ENCODE measurements at regions not wholly inside any gene's neighbourhood (a gene's known extent, or its start where the extent isn't known, plus 50 kb on each side); places are given as distances from the start of the nearest gene placed in this dataset.

DNA sequence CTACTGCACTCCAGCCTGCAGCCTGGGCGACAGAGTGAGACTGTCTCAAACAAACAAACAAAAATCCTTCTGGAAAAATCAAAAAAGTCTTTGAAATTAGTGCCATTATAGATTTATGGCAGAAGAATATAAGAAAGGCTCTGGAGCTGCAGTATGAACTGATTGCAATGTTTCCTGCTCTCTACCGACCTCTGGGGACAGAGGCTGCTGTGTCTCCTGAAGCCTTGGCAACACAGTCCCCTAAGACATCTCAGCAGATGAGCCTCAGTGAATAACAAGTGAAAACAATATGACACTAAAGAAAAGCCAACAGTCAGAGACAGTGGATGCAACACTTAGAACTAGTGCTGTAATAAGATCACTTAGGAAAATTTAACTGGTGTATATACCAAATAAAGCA, 494.9 kb upstream of the LRATD1 start:
- TF ChIP-seq GATA3 (IDR thresholded peaks at IDR 0.05; ENCODE audit: low read depth, low read length) (no peak), GATA2 (IDR thresholded peaks at IDR 0.05; ENCODE audit: low read depth, low read length) (no peak)

All from SH-SY5Y (cell line).